WTC11 (cell line): ENCODE measurements at regions not wholly inside any gene's neighbourhood (a gene's known extent, or its start where the extent isn't known, plus 50 kb on each side); places are given as distances from the start of the nearest gene placed in this dataset.

Experiments
- ATF2 ChIP-seq: sonication (generic); formaldehyde crosslinking; IDR thresholded peaks from 2 replicates; pipeline ENCODE4 v1.8.1; 2022; ENCODE audit warnings: low read depth, missing genetic modification reagents, borderline replicate concordance
- ATF3 ChIP-seq: sonication (generic); formaldehyde crosslinking; conservative IDR thresholded peaks from 2 replicates; pipeline ENCODE4 v1.8.1; 2022; ENCODE audit warnings: mild to moderate bottlenecking, missing genetic modification reagents
- CREM ChIP-seq: sonication (generic); formaldehyde crosslinking; IDR thresholded peaks from 2 replicates; pipeline ENCODE4 v1.8.1; 2022; ENCODE audit warnings: mild to moderate bottlenecking, missing genetic modification reagents, moderate library complexity
- CTCF ChIP-seq: fragments of 200-600 bp; IDR thresholded peaks from 2 replicates; pipeline ENCODE4 v1.8.0; 2022; ENCODE audit warnings: antibody characterized with exemption
- ETV6 ChIP-seq: sonication (generic); formaldehyde crosslinking; IDR thresholded peaks from 2 replicates; pipeline ENCODE4 v1.8.1; 2022; ENCODE audit warnings: mild to moderate bottlenecking, missing genetic modification reagents
- MLX ChIP-seq: sonication (generic); formaldehyde crosslinking; IDR thresholded peaks from 2 replicates; pipeline ENCODE4 v1.8.1; 2023; ENCODE audit warnings: mild to moderate bottlenecking, missing genetic modification reagents, moderate library complexity
- TP53 ChIP-seq: sonication (generic); formaldehyde crosslinking; IDR thresholded peaks from 2 replicates; pipeline ENCODE4 v1.8.1; 2023; ENCODE audit warnings: mild to moderate bottlenecking, missing genetic modification reagents

GRCh38 chr2:53234548-53234903 is 533.1 kb upstream of the CHAC2 start:
- no peak for TF ChIP-seq CTCF
- TF ChIP-seq ATF3 (CRISPR knock-in tag) = no peak
- no peak for TF ChIP-seq ETV6
- no peak for TF ChIP-seq MLX
- TF ChIP-seq CREM = no peak
- no peak for TF ChIP-seq ATF2 (CRISPR knock-in tag)
- TF ChIP-seq TP53 (CRISPR knock-in tag) = no peak
